Dedifferentiated amniotic fluid mesenchymal stem cell (primary cell): ENCODE measurements at regions not wholly inside any gene's neighbourhood (a gene's known extent, or its start where the extent isn't known, plus 50 kb on each side); places are given as distances from the start of the nearest gene placed in this dataset.
"Not testable (repeated sequence)": the region's sequence is repeated elsewhere in the genome, so short reads cannot be mapped to it uniquely, and the experiment has no call there.

Source experiments
- DNase-seq: peaks from one replicate; pipeline ENCODE4 v3.0.0-alpha.2; 2016; ENCODE audit errors: extremely low spot score

- no peak for DNase-seq
These were observed 267.8 kb downstream of the MED10 start for GRCh38 chr5:6110441-6111005.

- no peak for DNase-seq
These were observed 269.1 kb downstream of the MED10 start for GRCh38 chr5:6108981-6109825.

GRCh38 chr5:6108540-6108848 lies 269.9 kb downstream of the MED10 start:
- no peak for DNase-seq

- no peak for DNase-seq
These were observed 270.4 kb downstream of the MED10 start for GRCh38 chr5:6107675-6108539.

GRCh38 chr5:6106756-6107155 lies 271.6 kb downstream of the MED10 start:
- no peak for DNase-seq

GRCh38 chr5:6105320-6105719 lies 273.0 kb downstream of the MED10 start:
- no peak for DNase-seq

- DNase-seq: no peak
These were observed 282.2 kb downstream of the MED10 start for GRCh38 chr5:6096101-6096500.

- not testable (repeated sequence) for DNase-seq
These were observed 284.2 kb downstream of the MED10 start for GRCh38 chr5:6094180-6094579.

- no peak for DNase-seq
These were observed 287.5 kb downstream of the MED10 start for GRCh38 chr5:6090838-6091237.

- DNase-seq: no peak
These were observed 288.2 kb downstream of the MED10 start for GRCh38 chr5:6090079-6090654.

- DNase-seq: no peak
These were observed 289.6 kb downstream of the MED10 start for GRCh38 chr5:6088706-6089105.

- no peak for DNase-seq
These were observed 290.8 kb downstream of the MED10 start for GRCh38 chr5:6087576-6087975.

GRCh38 chr5:6086871-6087270 lies 291.5 kb downstream of the MED10 start:
- no peak for DNase-seq

- no peak for DNase-seq
These were observed 292.9 kb downstream of the MED10 start for GRCh38 chr5:6085341-6085860.

GRCh38 chr5:6084836-6085235 lies 293.5 kb downstream of the MED10 start:
- DNase-seq: no peak

GRCh38 chr5:6084376-6084775 lies 294.0 kb downstream of the MED10 start:
- DNase-seq: no peak

- DNase-seq: no peak
These were observed 294.9 kb downstream of the MED10 start for GRCh38 chr5:6083311-6083978.

- no peak for DNase-seq
These were observed 295.7 kb downstream of the MED10 start for GRCh38 chr5:6082685-6083084.

GRCh38 chr5:6081727-6082210 lies 296.6 kb downstream of the MED10 start:
- DNase-seq: no peak

- DNase-seq: no peak
These were observed 297.2 kb downstream of the MED10 start for GRCh38 chr5:6080930-6081726.

- DNase-seq: no peak
These were observed 297.9 kb downstream of the MED10 start for GRCh38 chr5:6080436-6080835.
